ENCODE measurements at regions not wholly inside any gene's neighbourhood (a gene's known extent, or its start where the extent isn't known, plus 50 kb on each side); places are given as distances from the start of the nearest gene placed in this dataset.
"Not testable (repeated sequence)": the region's sequence is repeated elsewhere in the genome, so short reads cannot be mapped to it uniquely, and the experiment has no call there.

DNA sequence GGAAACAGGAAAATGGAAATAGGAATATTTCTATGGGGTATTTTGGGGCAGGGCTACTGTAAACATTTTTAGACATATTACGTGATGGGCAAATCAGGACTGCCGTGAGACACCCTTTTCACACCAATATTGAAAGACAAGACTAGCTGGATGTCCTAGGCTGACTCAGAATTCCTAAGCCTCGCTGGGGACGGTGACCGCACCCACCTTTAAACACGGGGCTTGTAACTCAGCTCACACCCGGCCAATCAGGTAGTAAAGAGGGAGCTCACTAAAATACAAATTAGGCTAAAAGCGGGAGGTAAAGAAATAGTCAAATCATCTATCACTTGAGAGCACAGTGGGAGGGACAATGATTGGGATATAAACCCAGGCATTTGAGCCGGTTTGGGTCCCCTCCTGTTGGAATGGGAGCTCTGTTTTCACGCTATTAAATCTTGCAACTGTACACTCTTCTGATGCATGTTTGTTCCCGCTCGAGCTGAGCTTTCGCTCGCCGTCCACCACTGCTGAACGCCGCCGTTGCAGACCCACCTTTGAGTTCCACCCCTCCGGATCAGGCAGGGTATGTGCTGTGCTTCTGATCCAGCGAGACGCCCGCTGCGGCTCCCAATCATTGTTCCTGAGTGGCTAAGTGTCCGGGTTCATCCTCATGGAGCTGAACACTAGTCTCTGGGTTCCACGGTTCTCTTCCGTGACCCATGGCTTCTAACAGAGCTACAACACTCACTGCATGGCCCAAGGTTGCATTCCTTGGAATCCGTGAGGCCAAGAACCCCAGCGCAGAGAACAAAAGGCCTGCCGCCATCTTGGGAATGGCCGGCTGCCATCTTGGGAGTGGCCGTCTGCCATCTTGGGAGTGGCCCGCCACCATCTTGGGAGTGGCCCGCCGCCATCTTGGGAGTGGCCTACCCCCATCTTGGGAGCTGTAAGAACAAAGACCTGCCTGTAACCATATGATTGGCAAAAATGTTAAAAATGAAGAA is 152.6 kb downstream of the CRLF2 start:
- no peak for DNase-seq (ENCODE audit: low read depth)

DNA sequence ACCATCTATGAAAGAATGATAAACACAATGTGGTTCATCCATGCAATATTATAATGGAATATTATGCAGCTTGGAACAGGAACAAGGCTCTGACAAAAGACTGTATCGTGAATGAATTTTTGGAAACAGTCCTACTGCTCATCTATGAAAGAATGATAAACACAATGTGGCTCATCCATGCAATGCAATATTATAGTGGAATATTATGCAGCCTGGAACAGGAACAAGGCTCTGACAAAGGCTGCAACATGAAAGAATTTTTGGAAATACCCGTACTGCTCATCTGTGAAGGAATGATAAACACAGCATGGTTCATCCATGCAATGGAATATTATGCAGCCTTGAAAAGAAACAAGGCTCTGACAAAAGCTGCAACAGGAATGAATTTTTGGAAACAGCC is 158.8 kb downstream of the CRLF2 start:
- DNase-seq (ENCODE audit: low read depth): not testable (repeated sequence)

DNA sequence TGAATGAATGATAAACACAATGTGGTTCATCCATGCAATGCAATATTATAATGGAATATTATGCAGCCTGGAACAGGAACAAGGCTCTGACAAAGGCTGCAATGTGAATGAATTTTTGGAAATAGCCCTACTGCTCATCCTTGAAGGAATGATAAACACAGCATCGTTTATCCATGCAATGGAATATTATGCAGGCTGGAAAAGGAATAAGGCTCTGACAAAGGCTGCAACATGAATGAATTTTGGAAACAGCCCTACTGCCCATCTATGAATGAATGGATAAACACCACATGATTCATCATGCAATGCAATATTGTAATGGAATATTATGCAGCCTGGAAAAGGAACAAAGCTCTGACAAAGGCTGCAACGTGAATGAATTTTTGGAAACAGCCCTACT is 159.4 kb downstream of the CRLF2 start:
- DNase-seq (ENCODE audit: low read depth): no peak

DNA sequence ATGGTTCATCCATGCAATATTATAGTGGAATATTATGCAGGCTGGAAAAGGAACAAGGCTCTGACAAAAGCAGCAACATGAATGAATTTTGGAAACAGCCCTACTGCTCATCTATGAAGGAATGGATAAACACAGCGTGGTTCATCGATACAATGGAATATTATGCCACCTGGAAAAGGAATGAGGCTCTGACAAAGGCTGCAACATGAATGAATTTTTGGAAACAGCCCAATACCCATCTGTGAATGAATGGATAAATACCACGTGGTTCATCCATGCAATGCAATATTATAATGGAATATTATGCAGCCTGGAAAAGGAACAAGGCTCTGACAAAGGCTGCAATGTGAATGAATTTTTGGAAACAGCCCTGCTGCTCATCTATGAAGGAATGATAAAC is 160.4 kb downstream of the CRLF2 start:
- DNase-seq (ENCODE audit: low read depth): no peak

DNA sequence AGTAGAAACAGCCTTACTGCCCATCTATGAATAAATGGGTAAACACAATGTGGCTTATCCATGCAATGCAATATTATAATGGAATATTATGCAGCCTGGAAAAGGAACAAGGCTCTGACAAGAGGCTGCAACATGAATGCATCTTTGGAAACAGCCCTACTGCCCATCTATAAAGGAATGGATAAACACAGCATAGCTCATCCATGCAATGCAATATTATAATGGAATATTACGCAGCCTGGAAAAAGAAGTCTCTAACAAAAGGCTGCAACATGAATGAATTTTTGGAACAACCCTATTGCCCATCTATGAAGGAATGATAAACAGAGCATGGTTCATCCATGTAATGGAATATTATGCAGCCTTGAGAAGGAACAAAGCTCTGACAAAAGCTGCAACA is 161.0 kb downstream of the CRLF2 start:
- no peak for DNase-seq (ENCODE audit: low read depth)

DNA sequence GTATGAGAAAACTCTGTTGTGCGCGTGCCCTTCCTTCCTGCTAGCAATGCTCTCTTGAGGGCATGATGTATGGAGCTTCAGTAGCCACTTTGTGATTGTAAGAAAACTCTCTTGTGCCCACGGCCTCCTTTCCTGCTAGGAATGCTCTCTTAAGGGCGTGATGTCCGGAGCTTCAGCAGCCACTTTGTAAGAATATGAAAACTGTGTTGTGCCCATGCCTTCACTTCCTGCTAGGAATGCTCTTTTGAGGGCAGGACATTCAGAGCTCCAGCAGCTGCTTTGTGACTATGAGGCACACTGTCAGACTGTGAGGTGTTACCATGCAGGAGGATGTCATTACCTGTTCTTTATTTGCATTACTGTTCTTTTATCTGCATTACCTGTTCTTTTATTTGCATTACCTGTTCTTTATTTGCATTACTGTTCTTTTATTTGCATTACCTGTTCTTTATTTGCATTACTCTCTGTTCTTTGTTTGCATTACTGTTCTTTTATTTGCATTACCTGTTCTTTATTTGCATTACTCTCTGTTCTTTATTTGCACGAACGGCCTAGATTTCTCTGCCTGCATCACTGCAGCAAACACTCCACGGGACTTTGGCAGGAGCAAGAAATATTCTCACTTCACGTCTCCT is 166.7 kb downstream of the CRLF2 start:
- no peak for DNase-seq (ENCODE audit: low read depth)

DNA sequence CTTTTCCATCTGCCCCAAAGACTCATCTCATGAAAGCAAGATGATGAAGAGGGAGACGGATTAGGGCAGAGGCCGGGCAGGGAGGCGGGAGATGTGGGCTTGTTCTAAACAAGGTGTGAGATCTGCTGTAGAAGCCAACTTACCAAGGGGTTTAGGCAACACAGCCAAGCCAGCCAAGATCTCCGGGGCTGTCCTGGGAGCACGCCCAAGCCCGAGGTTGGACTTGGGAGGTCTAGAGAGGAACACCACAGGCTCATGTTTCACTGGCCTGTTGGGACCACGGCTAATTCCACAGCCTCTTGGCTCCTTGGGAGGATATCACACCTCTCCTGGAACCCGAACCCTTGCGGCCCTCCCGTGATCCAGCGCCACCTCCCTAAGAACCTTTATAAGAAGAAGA is 171.4 kb downstream of the CRLF2 start:
- DNase-seq (ENCODE audit: low read depth): no peak

DNA sequence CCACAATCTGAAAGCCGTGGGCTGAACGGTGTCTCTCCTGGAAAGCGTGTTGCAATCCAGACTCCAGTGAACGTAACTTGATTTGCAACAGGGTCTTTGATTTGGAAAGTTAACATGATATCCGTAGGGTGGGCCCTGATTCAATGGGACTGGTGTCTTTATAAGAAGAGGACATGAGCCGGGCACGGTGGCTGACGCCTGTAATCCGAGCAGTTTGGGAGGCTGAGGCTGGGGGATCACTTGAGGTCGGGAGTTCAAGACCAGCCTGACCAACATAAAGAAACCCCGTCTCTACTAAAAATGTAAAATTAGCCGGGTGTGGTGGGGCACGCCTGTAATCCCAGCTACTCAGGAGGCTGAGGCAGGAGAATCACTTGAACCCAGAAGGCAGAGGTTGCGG is 176.5 kb downstream of the CRLF2 start:
- not testable (repeated sequence) for DNase-seq (ENCODE audit: low read depth)

DNA sequence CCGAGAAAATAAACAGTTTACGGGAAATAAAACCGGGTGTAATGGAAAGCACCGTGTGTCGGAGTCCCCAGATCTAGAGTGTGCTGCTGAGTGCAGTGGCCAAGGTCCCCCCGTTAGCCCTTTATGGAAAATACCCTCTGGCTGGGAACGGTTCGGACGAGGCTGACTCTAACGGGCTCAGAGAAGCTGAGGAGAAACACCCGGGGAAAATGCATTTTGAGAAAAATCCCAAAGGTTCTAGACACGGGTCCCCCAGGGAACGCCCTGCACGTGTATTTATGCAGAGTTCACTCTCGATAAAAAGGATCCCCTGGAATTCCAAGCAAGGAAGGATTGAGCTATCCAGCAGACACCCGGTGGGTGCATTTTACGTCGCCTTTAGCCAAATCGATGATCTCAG is 177.2 kb downstream of the CRLF2 start:
- no peak for DNase-seq (ENCODE audit: low read depth)

DNA sequence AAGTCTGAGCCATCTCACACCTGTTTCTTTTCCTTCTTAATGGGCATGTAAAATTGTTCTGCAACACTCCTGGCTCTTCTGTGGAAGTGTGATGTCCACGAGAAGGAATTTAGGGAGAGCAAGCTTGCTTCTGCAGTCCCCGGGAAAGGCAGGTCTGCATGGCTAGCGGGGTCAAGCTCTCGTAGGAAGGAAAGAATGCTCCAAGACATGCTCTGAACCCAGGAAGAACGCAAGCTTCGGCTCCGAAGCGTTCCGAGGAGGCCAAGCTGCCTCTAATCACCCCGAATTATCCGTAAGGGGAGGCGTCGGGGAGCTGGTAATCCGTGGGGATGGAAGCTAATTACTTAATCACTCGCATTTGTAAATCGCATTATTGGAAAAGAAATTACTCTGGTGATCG is 177.7 kb downstream of the CRLF2 start:
- no peak for DNase-seq (ENCODE audit: low read depth)

DNA sequence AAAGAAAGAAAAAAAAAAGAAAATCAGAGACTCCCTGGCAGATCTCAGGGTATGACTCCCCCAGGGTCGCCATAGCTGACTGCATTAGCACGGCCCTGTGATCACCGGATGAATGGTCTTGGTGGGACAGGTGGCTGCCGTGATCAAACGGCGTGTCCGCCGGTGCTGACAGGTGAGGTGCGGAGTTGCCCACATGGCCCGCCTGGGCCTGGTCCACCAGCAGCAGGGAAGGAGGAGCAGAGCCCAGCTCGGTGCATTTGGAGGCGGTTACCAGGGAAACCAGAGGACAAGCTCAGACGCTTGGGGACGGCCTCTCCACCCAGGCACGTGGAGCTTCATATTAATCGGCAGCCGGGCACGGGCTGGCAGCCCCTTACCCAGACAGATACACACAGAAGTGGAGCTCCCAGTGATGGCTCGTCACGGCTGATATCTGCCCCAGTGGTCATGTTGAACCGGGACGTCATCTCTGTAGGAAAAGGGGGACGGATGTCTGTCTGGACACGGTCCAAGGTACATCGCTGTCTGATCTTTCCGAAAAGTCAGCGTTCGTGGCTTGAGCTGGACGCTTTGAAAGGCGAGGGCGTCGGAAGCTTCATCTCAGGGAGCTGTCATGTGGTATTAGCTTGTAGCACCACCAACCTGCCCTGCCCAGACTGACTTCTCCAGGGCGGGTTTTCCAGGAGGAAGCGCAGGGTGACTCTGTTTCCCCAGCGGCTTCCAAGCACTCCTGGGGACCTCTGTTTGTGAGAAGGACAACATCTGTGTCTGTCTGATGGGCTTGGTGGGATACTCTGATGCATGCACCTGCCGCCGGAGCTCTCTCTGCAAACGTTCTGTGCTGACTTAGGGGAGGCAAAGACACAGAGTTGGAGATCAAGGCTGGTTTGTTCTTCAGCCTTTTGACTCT is 180.7 kb downstream of the CRLF2 start:
- DNase-seq (ENCODE audit: low read depth): no peak

DNA sequence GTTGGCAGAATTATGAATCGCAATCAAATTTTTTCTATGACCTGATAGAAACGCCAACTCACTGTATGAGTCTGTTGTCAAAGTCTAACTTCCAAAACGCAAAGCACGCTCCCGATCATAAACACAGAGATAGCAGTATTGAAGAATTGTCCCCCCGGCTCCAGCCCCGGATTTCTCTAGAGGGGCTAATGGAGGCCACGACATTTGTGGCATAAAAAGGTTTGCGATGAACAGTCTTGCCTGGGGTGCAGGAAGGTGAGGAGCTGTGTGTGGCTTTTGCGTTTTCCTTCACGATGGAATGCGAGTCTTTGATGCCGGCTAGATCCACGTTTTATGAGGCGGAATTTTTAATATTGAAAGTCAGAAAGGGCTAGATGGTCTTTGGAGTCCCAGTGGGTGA is 183.0 kb downstream of the CRLF2 start:
- no peak for DNase-seq (ENCODE audit: low read depth)

DNA sequence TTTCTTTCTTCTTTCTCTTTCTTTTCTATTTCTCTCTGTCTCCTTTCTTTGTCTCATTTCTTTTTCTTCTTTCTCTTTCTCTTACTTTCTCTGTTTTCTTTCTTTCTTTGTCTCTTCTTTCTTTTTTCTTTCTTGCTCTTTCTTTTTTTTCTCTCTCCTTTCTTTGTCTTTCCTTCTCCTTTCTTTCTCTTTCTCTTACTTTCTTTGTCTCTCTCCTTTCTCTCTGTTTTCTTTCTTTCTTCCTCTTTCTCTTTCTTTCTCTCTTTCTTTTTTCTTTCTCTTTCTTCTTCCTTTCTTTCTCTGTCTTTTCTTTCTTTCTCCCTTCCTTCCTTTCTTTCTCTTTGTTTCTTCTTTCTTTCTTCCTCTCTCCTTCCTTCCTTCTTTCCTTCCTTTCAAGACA is 184.8 kb downstream of the CRLF2 start:
- no peak for DNase-seq (ENCODE audit: low read depth)

DNA sequence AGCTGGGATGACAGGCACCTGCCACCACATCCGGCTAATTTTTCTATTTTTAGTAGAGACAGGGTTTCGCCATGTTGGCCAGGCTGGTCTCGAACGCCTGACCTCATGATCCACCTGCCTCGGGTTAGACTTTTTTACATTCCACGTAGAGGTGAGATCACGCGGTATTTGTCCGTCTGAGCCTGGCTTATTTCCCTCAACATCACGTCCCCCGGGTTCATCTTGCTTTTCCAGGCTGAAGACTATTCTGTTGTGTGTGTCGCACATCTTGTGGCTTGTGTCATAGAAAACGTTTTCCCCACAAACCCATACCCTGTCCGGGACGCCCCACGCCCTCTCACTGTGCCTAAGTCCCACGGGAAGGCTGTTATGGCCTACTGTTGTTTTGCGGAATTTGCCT is 185.3 kb downstream of the CRLF2 start:
- no peak for DNase-seq (ENCODE audit: low read depth)

DNA sequence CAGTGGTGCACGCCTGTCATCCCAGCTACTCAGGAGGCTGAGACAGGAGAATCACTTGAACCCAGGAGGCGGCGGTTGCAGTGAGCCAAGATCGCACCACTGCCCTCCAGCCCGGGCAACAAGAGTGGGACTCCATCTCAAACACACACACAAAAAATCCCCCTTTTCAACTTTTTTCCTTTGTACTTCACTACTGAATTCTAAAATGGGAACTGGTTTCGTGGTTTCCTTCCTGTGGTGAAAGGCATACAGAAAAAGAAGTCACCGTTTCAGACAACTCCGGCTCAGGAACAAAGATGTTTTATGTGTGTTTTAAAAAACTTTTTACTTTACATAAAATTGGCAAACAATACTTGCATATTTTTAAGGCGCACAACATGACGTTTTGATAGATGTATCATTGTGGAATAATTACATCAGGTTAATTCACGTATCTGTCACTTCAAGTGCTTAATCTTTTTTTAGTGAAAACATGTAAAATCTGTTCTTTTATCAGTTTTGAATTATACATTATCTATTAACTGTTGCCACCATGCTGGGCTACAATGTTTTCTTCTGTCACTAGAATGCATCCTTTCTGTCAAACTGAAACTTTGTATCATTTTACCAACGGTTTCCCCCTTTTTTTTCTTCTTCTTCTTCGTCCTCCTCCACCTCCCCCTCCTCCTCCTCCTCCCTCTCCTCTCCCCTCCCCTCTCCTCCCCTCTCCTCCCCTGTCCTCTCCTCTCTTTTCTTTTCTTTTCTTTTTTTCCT is 186.0 kb downstream of the CRLF2 start:
- no peak for DNase-seq (ENCODE audit: low read depth)

DNA sequence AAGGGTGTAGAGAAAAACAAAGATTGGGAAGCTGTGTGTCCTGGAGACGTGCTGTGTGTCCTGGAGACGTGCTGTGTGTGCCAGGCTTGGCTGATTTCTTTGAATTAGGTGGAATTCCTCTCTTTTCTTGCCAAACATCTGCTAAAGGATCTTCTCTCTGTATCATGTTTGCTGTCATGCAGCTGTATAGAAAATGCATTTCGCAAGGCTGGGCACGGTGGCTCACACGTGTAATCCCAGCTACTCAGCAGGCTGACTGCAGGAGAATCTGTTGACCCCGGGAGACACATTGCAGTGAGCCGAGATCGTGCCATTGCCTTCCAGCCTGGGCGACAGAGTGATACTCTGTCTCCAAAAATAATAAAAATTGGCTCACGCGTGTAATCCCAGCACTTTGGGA is 187.0 kb downstream of the CRLF2 start:
- no peak for DNase-seq (ENCODE audit: low read depth)

DNA sequence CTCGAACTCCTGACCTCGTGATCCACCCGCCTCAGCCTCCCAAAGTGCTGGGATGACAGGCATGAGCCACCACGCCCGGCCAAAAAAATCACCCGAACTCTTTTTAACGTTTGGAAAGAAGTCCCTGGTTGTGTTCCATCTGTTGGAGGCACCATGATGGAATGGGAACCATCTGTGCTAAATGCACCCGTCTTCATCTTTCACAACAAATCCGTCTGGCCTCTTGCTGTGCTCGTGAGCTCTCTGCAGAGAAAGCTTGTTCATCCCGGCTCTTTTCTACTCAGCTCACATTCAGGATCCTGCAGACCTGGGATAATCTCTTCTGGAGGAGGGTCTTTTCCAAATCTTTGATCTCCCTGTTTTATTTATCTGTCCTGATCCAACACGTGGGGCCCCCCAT is 188.8 kb downstream of the CRLF2 start:
- no peak for DNase-seq (ENCODE audit: low read depth)

DNA sequence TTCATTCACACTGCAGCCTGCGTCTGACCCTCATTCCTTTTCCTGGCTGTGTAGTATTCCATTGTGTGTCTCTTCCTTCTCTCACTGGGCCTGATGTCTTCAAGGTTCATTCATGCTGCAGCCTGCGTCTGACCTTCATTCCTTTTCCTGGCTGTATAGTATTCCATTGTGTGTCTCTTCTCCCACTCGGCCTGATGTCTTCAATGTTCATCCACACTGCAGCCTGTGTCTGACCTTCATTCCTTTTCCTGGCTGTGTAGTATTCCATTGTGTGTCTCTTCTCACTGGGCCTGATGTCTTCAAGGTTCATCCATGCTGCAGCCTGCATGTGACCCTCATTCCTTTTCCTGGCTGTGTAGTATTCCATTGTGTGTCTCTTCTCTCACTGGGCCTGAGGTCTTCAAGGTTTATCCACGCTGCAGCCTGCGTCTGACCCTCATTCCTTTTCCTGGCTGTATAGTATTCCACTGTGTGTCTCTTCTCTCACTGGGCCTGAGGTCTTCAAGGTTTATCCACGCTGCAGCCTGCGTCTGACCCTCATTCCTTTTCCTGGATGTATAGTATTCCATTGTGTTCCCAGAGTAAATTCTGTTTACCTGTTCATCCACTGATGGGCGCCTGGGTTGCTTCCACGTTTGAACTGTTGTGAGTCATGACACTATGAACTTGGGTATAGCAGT is 191.0 kb downstream of the CRLF2 start:
- DNase-seq (ENCODE audit: low read depth): not testable (repeated sequence)

DNA sequence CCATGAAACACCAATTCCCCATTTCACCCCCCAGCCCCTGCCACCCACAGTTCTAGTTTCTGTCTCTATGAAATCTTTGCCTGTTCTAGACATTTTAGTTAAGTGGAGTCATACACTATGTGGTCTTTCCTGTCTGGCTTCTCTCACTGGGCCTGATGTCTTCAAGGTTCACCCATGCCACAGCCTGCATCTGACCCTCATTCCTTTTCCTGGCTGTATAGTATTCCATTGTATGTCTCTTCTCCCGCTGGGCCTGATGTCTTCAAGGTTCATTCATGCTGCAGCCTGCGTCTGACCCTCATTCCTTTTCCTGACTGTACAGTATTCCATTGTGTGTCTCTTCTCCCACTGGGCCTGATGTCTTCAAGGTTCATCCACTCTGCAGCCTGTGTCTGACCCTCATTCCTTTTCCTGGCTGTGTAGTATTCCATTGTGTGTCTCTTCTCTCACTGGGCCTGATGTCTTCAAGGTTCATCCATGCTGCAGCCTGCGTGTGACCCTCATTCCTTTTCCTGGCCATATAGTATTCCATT is 191.7 kb downstream of the CRLF2 start:
- DNase-seq (ENCODE audit: low read depth): no peak

DNA sequence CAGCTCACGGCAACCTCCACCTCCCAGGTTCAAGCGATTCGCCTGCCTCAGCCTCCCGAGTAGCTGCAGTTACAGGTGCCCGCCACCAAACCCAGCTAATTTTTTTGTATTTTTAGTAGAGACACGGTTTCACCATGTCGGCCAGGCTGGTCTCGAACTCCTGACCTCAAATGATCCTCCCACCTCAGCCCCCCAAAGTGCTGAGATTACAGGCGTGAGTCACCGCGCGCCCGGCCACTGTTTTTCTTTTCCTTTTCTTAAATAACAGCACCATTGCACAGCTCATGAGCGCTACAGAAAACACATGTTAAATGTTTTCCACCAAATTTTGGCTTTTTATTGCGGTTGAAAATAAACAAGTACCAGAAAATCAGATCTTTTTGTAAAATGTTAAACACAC is 195.5 kb downstream of the CRLF2 start:
- DNase-seq (ENCODE audit: low read depth): not testable (repeated sequence)

DNA sequence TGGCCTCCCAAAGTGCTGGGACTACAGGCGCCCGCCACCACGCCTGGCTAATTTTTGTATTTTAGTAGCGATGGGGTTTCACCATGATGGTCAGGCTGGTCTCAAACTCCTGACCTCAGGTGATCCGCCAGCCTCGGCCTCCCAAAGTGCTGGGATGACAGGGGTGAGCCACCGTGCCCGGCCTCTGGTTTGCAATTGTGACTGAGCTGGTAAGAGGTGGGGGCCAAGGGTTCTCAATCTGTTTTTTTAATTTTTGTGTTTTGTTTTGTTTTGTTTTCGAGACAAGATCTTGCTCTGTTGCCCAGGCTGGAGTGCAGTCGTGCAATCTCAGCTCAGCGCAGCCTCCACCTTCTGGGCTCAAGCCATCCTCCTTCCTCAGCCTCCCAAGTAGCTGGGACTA is 196.2 kb downstream of the CRLF2 start:
- not testable (repeated sequence) for DNase-seq (ENCODE audit: low read depth)

Data from non-pigmented ciliary epithelial cell (primary cell).